GM12891 (cell line): ENCODE measurements at regions not wholly inside any gene's neighbourhood (a gene's known extent, or its start where the extent isn't known, plus 50 kb on each side); places are given as distances from the start of the nearest gene placed in this dataset.

Source experiments
- POLR2A ChIP-seq: IDR thresholded peaks from 2 replicates; pipeline ENCODE4 v1.6.1; 2011; ENCODE audit warnings: low read depth, low read length, control low read depth
- POLR2AphosphoS5 ChIP-seq: IDR thresholded peaks from 2 replicates; pipeline ENCODE4 v1.6.1; 2011; ENCODE audit warnings: low read depth, low read length, control low read depth
- SPI1 ChIP-seq: IDR thresholded peaks from 2 replicates; pipeline ENCODE4 v1.6.1; 2011; ENCODE audit warnings: low read depth, low read length, control low read depth
- TAF1 ChIP-seq: IDR thresholded peaks from 2 replicates; pipeline ENCODE4 v1.6.1; 2011; ENCODE audit warnings: low read depth, low read length, control low read depth

DNA sequence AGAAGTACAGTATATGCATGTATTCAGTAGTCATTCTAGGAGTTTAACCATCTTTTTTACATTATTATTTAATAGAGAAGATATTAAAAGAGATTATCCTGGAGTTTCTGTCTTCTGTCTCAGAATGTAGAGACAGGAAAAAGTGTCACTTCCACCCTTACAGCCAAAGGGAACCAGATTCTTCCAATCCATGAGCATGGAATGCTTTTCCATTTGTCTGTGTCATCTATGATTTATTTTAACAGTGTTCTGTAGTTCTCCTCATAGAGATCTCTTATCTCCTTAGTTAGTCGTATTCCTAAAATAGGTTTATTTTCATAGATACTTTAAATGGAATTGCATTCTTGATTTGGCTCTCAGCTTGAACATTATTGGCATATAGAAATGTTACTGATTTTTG, 959.5 kb upstream of the PIK3C3 start:
- TF ChIP-seq POLR2A (no peak), TAF1 (no peak), POLR2AphosphoS5 (no peak), SPI1 (no peak)
